ENCODE measurements at regions not wholly inside any gene's neighbourhood (a gene's known extent, or its start where the extent isn't known, plus 50 kb on each side); places are given as distances from the start of the nearest gene placed in this dataset.

GRCh38 chr15:87752250-87752951, 504.1 kb downstream of the NTRK3 start:
- H3K9me2 ChIP-seq (ENCODE audit: insufficient read depth), result no peaks in the 10 kb centered on the region
- no peak overlapping the region for H3K4me2 ChIP-seq (ENCODE audit: low read length)
- ChIA-PET CTCF (no interaction called here), POLR2A (no interaction called here), RAD21 (ENCODE audit: low non-redundant PET in 1 of 2, low total read pairs in 2 of 2, uncharacterized antibody in 2 of 2, unreplicated experiment in 2 of 2) (no interaction called here)
- H2AFZ ChIP-seq (ENCODE audit: low read depth, low read length, poor library complexity, severe bottlenecking), result no peak overlapping the region
- no TSS peak for BruUV-seq (replicated peaks)
- peaks cover 0 to 15% of the 10 kb centered on the region in 2 experiments; a peak in 2 of 4 replicates for H3K9me3 ChIP-seq (ENCODE audit: control insufficient read depth in 1 of 2, insufficient read depth in 1 of 2, low read depth in 1 of 2, low read length in 2 of 2)
- no peaks in the 10 kb centered on the region for H3K36me3 ChIP-seq (ENCODE audit: control insufficient read depth in 1 of 2, insufficient read depth in 2 of 2, low read length in 2 of 2)
- intact Hi-C loops (cut with micrococcal nuclease), result no loop called here
- no peak overlapping the region for H3K27ac ChIP-seq (ENCODE audit: low read depth, low read length)
- no peaks in the 10 kb centered on the region for H3K79me2 ChIP-seq (ENCODE audit: insufficient read depth, low read length)
- TF ChIP-seq, protein P1, sequence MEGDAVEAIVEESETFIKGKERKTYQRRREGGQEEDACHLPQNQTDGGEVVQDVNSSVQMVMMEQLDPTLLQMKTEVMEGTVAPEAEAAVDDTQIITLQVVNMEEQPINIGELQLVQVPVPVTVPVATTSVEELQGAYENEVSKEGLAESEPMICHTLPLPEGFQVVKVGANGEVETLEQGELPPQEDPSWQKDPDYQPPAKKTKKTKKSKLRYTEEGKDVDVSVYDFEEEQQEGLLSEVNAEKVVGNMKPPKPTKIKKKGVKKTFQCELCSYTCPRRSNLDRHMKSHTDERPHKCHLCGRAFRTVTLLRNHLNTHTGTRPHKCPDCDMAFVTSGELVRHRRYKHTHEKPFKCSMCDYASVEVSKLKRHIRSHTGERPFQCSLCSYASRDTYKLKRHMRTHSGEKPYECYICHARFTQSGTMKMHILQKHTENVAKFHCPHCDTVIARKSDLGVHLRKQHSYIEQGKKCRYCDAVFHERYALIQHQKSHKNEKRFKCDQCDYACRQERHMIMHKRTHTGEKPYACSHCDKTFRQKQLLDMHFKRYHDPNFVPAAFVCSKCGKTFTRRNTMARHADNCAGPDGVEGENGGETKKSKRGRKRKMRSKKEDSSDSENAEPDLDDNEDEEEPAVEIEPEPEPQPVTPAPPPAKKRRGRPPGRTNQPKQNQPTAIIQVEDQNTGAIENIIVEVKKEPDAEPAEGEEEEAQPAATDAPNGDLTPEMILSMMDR (IDR thresholded peaks at IDR 0.05 in 2 of 3, conservative IDR thresholded peaks at IDR 0.05 in 1 of 3; ENCODE audit: borderline replicate concordance in 1 of 3, insufficient read depth in 1 of 3, low read depth in 2 of 3, low read length in 2 of 3), result no peak
- TF ChIP-seq ZNF274 (IDR thresholded peaks at IDR 0.05; ENCODE audit: low read depth, low read length), result no peak
- TF ChIP-seq, protein P2, sequence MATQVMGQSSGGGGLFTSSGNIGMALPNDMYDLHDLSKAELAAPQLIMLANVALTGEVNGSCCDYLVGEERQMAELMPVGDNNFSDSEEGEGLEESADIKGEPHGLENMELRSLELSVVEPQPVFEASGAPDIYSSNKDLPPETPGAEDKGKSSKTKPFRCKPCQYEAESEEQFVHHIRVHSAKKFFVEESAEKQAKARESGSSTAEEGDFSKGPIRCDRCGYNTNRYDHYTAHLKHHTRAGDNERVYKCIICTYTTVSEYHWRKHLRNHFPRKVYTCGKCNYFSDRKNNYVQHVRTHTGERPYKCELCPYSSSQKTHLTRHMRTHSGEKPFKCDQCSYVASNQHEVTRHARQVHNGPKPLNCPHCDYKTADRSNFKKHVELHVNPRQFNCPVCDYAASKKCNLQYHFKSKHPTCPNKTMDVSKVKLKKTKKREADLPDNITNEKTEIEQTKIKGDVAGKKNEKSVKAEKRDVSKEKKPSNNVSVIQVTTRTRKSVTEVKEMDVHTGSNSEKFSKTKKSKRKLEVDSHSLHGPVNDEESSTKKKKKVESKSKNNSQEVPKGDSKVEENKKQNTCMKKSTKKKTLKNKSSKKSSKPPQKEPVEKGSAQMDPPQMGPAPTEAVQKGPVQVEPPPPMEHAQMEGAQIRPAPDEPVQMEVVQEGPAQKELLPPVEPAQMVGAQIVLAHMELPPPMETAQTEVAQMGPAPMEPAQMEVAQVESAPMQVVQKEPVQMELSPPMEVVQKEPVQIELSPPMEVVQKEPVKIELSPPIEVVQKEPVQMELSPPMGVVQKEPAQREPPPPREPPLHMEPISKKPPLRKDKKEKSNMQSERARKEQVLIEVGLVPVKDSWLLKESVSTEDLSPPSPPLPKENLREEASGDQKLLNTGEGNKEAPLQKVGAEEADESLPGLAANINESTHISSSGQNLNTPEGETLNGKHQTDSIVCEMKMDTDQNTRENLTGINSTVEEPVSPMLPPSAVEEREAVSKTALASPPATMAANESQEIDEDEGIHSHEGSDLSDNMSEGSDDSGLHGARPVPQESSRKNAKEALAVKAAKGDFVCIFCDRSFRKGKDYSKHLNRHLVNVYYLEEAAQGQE (IDR thresholded peaks at IDR 0.05; ENCODE audit: low read depth), result no peak
- TF ChIP-seq SP1 (IDR thresholded peaks at IDR 0.05; ENCODE audit: low read depth), result no peak
- TF ChIP-seq POLR2A (IDR thresholded peaks at IDR 0.05; ENCODE audit: borderline replicate concordance, extremely low read depth, insufficient read depth, insufficient read length), result no peak
- H4K20me1 ChIP-seq (ENCODE audit: insufficient read depth), result no peaks in the 10 kb centered on the region
- DNase-seq (ENCODE audit: low read depth, low spot score), result no peak
- H3K4me3 ChIP-seq (replicated peaks in 1 of 2; ENCODE audit: low read depth in 1 of 2, low read length in 2 of 2), result no peak overlapping the region
- H3K4me1 ChIP-seq (ENCODE audit: control insufficient read depth in 1 of 2, insufficient read depth in 2 of 2, low read length in 2 of 2), result no peaks in the 10 kb centered on the region
- ATAC-seq, result no peak
- no peaks in the 10 kb centered on the region for H3K27me3 ChIP-seq (ENCODE audit: insufficient read depth, low read length)
- H3K9ac ChIP-seq (ENCODE audit: low read length), result no peak overlapping the region
